ENCODE measurements at regions not wholly inside any gene's neighbourhood (a gene's known extent, or its start where the extent isn't known, plus 50 kb on each side); places are given as distances from the start of the nearest gene placed in this dataset.

GRCh38 chr5:62199792-62200716 lies 106.0 kb upstream of the KIF2A start:
- TF ChIP-seq CTCF (IDR thresholded peaks at IDR 0.05): no peak
- TF ChIP-seq POLR2A (IDR thresholded peaks at IDR 0.05): no peak
